SK-N-SH (cell line): ENCODE measurements at regions not wholly inside any gene's neighbourhood (a gene's known extent, or its start where the extent isn't known, plus 50 kb on each side); places are given as distances from the start of the nearest gene placed in this dataset.

Source experiments
- CTCF ChIA-PET: fragments of 300-600, 350-600 bp; formaldehyde crosslinking; extraction: SDS; loops from one replicate; lab custom pipeline; 2021; lab: Yijun Ruan, JAX
- POLR2A ChIA-PET: fragments of 350-600 bp; sonication (Branson Sonifier 250); formaldehyde crosslinking; extraction: SDS; loops from one replicate; lab custom pipeline; 2020; ENCODE audit warnings: antibody characterized with exemption, inconsistent platforms; lab: Yijun Ruan, JAX
- DNase-seq: peaks from one replicate; pipeline ENCODE4 v3.0.0; 2012
- H2AFZ ChIP-seq: fragments of 200-600 bp; sonication (generic); 2 replicates; pipeline ENCODE4 v1.8.1; 2016; ENCODE audit warnings: antibody characterized with exemption, mild to moderate bottlenecking, low read depth
- H3F3A ChIP-seq: fragments of 200-600 bp; sonication (generic); replicated peaks from 2 replicates; pipeline ENCODE3; 2016; ENCODE audit warnings: antibody characterized with exemption, mild to moderate bottlenecking; ENCODE audit not compliant: insufficient read depth
- H3K27ac ChIP-seq, 2 experiments: fragments of 200-500 bp in 1 of 2; fragments of 200-600 bp in 1 of 2; sonication (Bioruptor generic) in 1 of 2; sonication (generic), shearing (Covaris generic) in 1 of 2; 2 replicates each; pipeline versions ENCODE4 v1.5.1 to v1.6.1; 2014 to 2016; ENCODE audit warnings: low read depth in 2 of 2, inconsistent platforms in 1 of 2, low read length in 1 of 2, mild to moderate bottlenecking in 1 of 2, mixed read lengths in 1 of 2
- H3K27me3 ChIP-seq: fragments of 200-600 bp; sonication (generic), shearing (Covaris generic); 2 replicates; pipeline ENCODE4 v1.6.1; 2016; ENCODE audit warnings: mixed run types; ENCODE audit not compliant: insufficient read depth
- H3K36me3 ChIP-seq, 2 experiments: fragments of 200-500 bp in 1 of 2; fragments of 200-600 bp in 1 of 2; sonication (Bioruptor generic) in 1 of 2; sonication (generic) in 1 of 2; replicated peaks in 1 of 2; 2 replicates each; pipeline versions ENCODE3 to v1.5.1; 2014 to 2016; ENCODE audit warnings: low read length in 1 of 2, mild to moderate bottlenecking in 1 of 2; ENCODE audit not compliant: insufficient read depth in 2 of 2, control insufficient read depth in 1 of 2
- H3K4me1 ChIP-seq, 2 experiments: fragments of 200-500 bp in 1 of 2; fragments of 200-600 bp in 1 of 2; sonication (Bioruptor generic) in 1 of 2; sonication (generic), shearing (Covaris generic) in 1 of 2; 2 replicates each; pipeline versions ENCODE4 v1.5.1 to v1.6.1; 2014 to 2016; ENCODE audit warnings: low read depth in 1 of 2, low read length in 1 of 2, mixed run types in 1 of 2; ENCODE audit not compliant: insufficient read depth in 2 of 2, control insufficient read depth in 1 of 2
- H3K4me2 ChIP-seq: fragments of 200-600 bp; sonication (generic), shearing (Covaris generic); 2 replicates; pipeline ENCODE4 v1.6.1; 2017; ENCODE audit warnings: mixed run types
- H3K4me3 ChIP-seq, 2 experiments: fragments of 200-500 bp in 1 of 2; fragments of 200-600 bp in 1 of 2; sonication (Bioruptor generic) in 1 of 2; sonication (generic), shearing (Covaris generic) in 1 of 2; 2 replicates each; pipeline versions ENCODE4 v1.5.1 to v1.8.1; 2014 to 2016; ENCODE audit warnings: low read depth in 2 of 2, inconsistent platforms in 1 of 2, low read length in 1 of 2, mild to moderate bottlenecking in 1 of 2, mixed read lengths in 1 of 2, moderate library complexity in 1 of 2
- H3K79me2 ChIP-seq: fragments of 200-600 bp; sonication (generic); 2 replicates; pipeline ENCODE4 v1.8.1; 2017; ENCODE audit warnings: mild to moderate bottlenecking; ENCODE audit not compliant: insufficient read depth
- H3K9ac ChIP-seq: fragments of 200-600 bp; sonication (generic); 2 replicates; pipeline ENCODE4 v1.6.1; 2017; ENCODE audit warnings: mixed run types
- H3K9me2 ChIP-seq: fragments of 200-600 bp; sonication (generic); 2 replicates; pipeline ENCODE4 v1.6.1; 2017; ENCODE audit warnings: mixed run types
- H3K9me3 ChIP-seq: fragments of 200-600 bp; sonication (generic); 2 replicates; pipeline ENCODE4 v1.6.1; 2017; ENCODE audit warnings: mixed run types, mild to moderate bottlenecking, moderate library complexity
- H4K20me1 ChIP-seq: fragments of 200-600 bp; sonication (generic); 2 replicates; pipeline ENCODE4 v1.6.1; 2017; ENCODE audit warnings: mild to moderate bottlenecking, mixed run types; ENCODE audit not compliant: insufficient read depth
- CHD2 ChIP-seq: fragments of 150-350 bp; IDR thresholded peaks from 2 replicates; pipeline ENCODE4 v1.6.1; 2018; ENCODE audit warnings: low read length; ENCODE audit not compliant: partially characterized antibody
- ELF1 ChIP-seq: IDR thresholded peaks from 2 replicates; pipeline ENCODE4 v1.4.0; 2012
- EP300 ChIP-seq, 2 experiments: IDR thresholded peaks; 2 replicates each; pipeline versions ENCODE4 v1.4.0 to v1.6.1; 2012; ENCODE audit warnings: borderline replicate concordance in 1 of 2, low read depth in 1 of 2, low read length in 1 of 2
- FOXM1 ChIP-seq: IDR thresholded peaks from 2 replicates; pipeline ENCODE4 v1.4.0; 2012; ENCODE audit warnings: low read depth, mild to moderate bottlenecking
- IRF3 ChIP-seq: fragments of 150-350 bp; IDR thresholded peaks from 2 replicates; pipeline ENCODE4 v1.6.1; 2016; ENCODE audit warnings: mild to moderate bottlenecking, low read depth, low read length
- NRF1 ChIP-seq: IDR thresholded peaks from 2 replicates; pipeline ENCODE4 v1.6.1; 2012; ENCODE audit warnings: low read depth, mild to moderate bottlenecking, low read length
- RCOR1 ChIP-seq: fragments of 150-350 bp; IDR thresholded peaks from 2 replicates; pipeline ENCODE4 v1.6.1; 2017; ENCODE audit warnings: antibody characterized with exemption, low read length
- SMC3 ChIP-seq: IDR thresholded peaks from 2 replicates; pipeline ENCODE4 v1.6.1; 2012; ENCODE audit warnings: low read depth, low read length, improper control_type of control experiment
- USF2 ChIP-seq: fragments of 150-350 bp; IDR thresholded peaks from 2 replicates; pipeline ENCODE4 v1.6.1; 2017; ENCODE audit warnings: antibody characterized with exemption, low read length, low read depth, borderline replicate concordance
- WGBS: methylation state at CpG from one replicate; pipeline ENCODE4 v1.1.6; 2017; ENCODE audit warnings: low lambda C conversion rate; 5-methylcytosine and 5-hydroxymethylcytosine counted together

GRCh38 chr16:87075319-87075860, 241.8 kb downstream of the C16orf95 start:
- Histone ChIP-seq H4K20me1 (no peaks in the 10 kb centered on the region), H2AFZ (no peak overlapping the region), H3K27me3 (peaks cover 52% of the 10 kb centered on the region), H3K79me2 (no peaks in the 10 kb centered on the region), H3K4me1 (no peaks in the 10 kb centered on the region), H3K9ac (no peak overlapping the region), H3K9me3 (peaks cover 7% of the 10 kb centered on the region; the same call in 1 of the 2 replicates), H3K4me2 (no peak overlapping the region), H3F3A (no peaks in the 10 kb centered on the region), H3K4me3 (no peak overlapping the region), H3K9me2 (no peaks in the 10 kb centered on the region), H3K36me3 (no peaks in the 10 kb centered on the region), H3K27ac (no peak overlapping the region)
- WGBS, result 18% methylated on average over 8 of the region's 12 CpGs
- DNase-seq, result no peak
- ChIA-PET POLR2A (no interaction called here), CTCF (interaction anchor here (0.7 to 2.7 kb wide), 2 partner anchors 13 to 511 kb away, joined by 3 to 15 read pairs; no protein-coding TSS in a partner anchor)
- TF ChIP-seq FOXM1 (no peak), EP300 (IDR thresholded peaks at IDR 0.05; ENCODE audit: borderline replicate concordance in 1 of 2, low read depth in 1 of 2, low read length in 1 of 2) (no peak), SMC3 (no peak)

GRCh38 chr16:87076331-87076949, 240.8 kb downstream of the C16orf95 start:
- no peak overlapping the region for H3K27ac ChIP-seq

More at GRCh38 chr16:87076331-87076949, 240.8 kb downstream of the C16orf95 start:
- DNase-seq, result no peak
- POLR2A ChIA-PET, result no interaction called here
- Histone ChIP-seq H2AFZ (no peak overlapping the region), H3K9me2 (no peaks in the 10 kb centered on the region), H3K79me2 (no peaks in the 10 kb centered on the region), H3K9me3 (peaks cover 18% of the 10 kb centered on the region), H3K36me3 (no peaks in the 10 kb centered on the region), H3K27me3 (peaks cover 42% of the 10 kb centered on the region), H3K9ac (no peak overlapping the region), H4K20me1 (no peaks in the 10 kb centered on the region), H3K4me2 (no peak overlapping the region), H3K4me1 (no peaks in the 10 kb centered on the region), H3K4me3 (no peak overlapping the region), H3F3A (peaks cover 4% of the 10 kb centered on the region)
- TF ChIP-seq IRF3 (no peak), CHD2 (no peak), RCOR1 (no peak), ELF1 (no peak), USF2 (no peak), NRF1 (no peak)
- CTCF ChIA-PET, result interaction anchor here (0.7 to 2.7 kb wide), 3 partner anchors 14 to 512 kb away, joined by 3 to 15 read pairs (median 3); no protein-coding TSS in a partner anchor
- 38% methylated on average over 19 of the region's 20 CpGs for WGBS
